OCI-LY3 (cell line): ENCODE measurements at regions not wholly inside any gene's neighbourhood (a gene's known extent, or its start where the extent isn't known, plus 50 kb on each side); places are given as distances from the start of the nearest gene placed in this dataset.

Experiments
- H2AFZ ChIP-seq: fragments of 200-600, 300-600 bp; shearing (Covaris generic); 2 replicates; pipeline ENCODE4 v1.6.0; 2014; ENCODE audit warnings: antibody characterized with exemption, low read depth, low read length
- H3K27ac ChIP-seq: fragments of 200-600, 300-600 bp; sonication (generic); 2 replicates; pipeline ENCODE4 v1.5.1; 2014; ENCODE audit warnings: mild to moderate bottlenecking, low read length, moderate library complexity, mixed read lengths
- H3K27me3 ChIP-seq: fragments of 200-600, 300-600 bp; sonication (generic); 2 replicates; pipeline ENCODE4 v1.6.1; 2014; ENCODE audit warnings: low read depth, low read length, mixed read lengths
- H3K36me3 ChIP-seq: fragments of 200-600, 300-600 bp; sonication (generic); replicated peaks from 2 replicates; pipeline ENCODE3; 2014; ENCODE audit warnings: low read depth, low read length, mixed read lengths
- H3K4me1 ChIP-seq: fragments of 300-600, 200-600 bp; sonication (generic); 2 replicates; pipeline ENCODE4 v1.6.1; 2014; ENCODE audit warnings: low read length, mixed read lengths
- H3K4me2 ChIP-seq: fragments of 200-600, 300-600 bp; sonication (generic); 2 replicates; pipeline ENCODE4 v1.6.1; 2014; ENCODE audit warnings: low read length, mixed read lengths
- H3K4me3 ChIP-seq: fragments of 300-600, 200-600 bp; sonication (generic); 2 replicates; pipeline ENCODE4 v1.5.1; 2014; ENCODE audit warnings: antibody characterized with exemption, mild to moderate bottlenecking, low read length, moderate library complexity
- H3K79me2 ChIP-seq: fragments of 300-600, 200-600 bp; shearing (Covaris generic); 2 replicates; pipeline ENCODE4 v1.6.1; 2014; ENCODE audit warnings: mild to moderate bottlenecking, low read length, mixed read lengths
- H3K9ac ChIP-seq: fragments of 300-600, 200-600 bp; shearing (Covaris generic); 2 replicates; pipeline ENCODE4 v1.6.0; 2014; ENCODE audit warnings: mild to moderate bottlenecking, low read length, moderate library complexity
- H3K9me3 ChIP-seq: fragments of 200-600, 300-600 bp; shearing (Covaris generic); 2 replicates; pipeline ENCODE4 v1.6.1; 2014; ENCODE audit warnings: low read length, mixed read lengths; ENCODE audit not compliant: insufficient read depth
- H4K20me1 ChIP-seq: fragments of 200-600, 300-600 bp; sonication (generic); 2 replicates; pipeline ENCODE4 v1.6.1; 2016; ENCODE audit warnings: low read length, mixed read lengths; ENCODE audit not compliant: insufficient read depth
- CTCF ChIP-seq: fragments of 200-600, 300-600 bp; sonication (generic); IDR thresholded peaks from 2 replicates; pipeline ENCODE4 v1.5.1; 2014; ENCODE audit warnings: antibody characterized with exemption, low read length, low read depth
- EZH2phosphoT487 ChIP-seq: fragments of 200-600 bp; shearing (Covaris generic); IDR thresholded peaks from 2 replicates; pipeline ENCODE4 v1.6.1; 2018; ENCODE audit warnings: antibody characterized with exemption, mixed run types, low read depth

DNA sequence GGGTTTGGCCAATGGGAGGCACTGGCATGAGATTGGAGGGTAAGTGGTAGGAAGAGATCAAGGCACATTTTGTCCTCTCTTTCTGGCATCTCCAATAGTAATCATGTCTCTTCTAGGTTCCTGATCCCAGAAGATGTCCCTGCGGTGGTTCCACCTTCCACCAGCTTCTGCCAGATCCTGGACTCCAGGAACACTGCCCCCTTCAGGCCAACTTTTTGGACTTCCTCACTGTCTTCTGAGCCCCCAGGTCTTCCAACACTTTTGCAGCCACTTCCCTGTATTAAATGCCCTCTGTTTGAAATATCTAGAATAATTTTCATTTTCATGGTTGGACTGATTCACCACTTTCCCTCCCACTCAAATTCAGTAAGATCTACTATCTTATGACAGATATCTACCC is 60.9 kb downstream of the BAMBI start:
- H3K9ac ChIP-seq, result no peak overlapping the region
- TF ChIP-seq CTCF (peak; percentile 12; the same call in 1 of the 2 replicates), EZH2phosphoT487 (no peak)

GRCh38 chr10:28743576-28743975 is 66.3 kb downstream of the BAMBI start:
- no peaks in the 10 kb centered on the region for H4K20me1 ChIP-seq
- H2AFZ ChIP-seq, result no peak overlapping the region
- no peaks in the 10 kb centered on the region for H3K79me2 ChIP-seq
- TF ChIP-seq CTCF (no peak), EZH2phosphoT487 (no peak)
- H3K27me3 ChIP-seq, result no peaks in the 10 kb centered on the region
- no peaks in the 10 kb centered on the region for H3K9me3 ChIP-seq
- no peak overlapping the region for H3K27ac ChIP-seq
- no peak overlapping the region for H3K4me3 ChIP-seq
- no peak overlapping the region for H3K9ac ChIP-seq
- no peaks in the 10 kb centered on the region for H3K36me3 ChIP-seq
- H3K4me2 ChIP-seq, result no peak overlapping the region
- H3K4me1 ChIP-seq, result peaks cover 9% of the 10 kb centered on the region; the same call in 1 of the 2 replicates

More for the DNA sequence above, 60.9 kb downstream of the BAMBI start:
- H3K27ac ChIP-seq, result no peak overlapping the region
- no peak overlapping the region for H2AFZ ChIP-seq
- no peaks in the 10 kb centered on the region for H3K4me1 ChIP-seq
- no peaks in the 10 kb centered on the region for H3K79me2 ChIP-seq
- peaks cover 13% of the 10 kb centered on the region for H3K27me3 ChIP-seq
- no peak overlapping the region for H3K4me2 ChIP-seq
- no peaks in the 10 kb centered on the region for H4K20me1 ChIP-seq
- H3K4me3 ChIP-seq, result no peak overlapping the region
- no peaks in the 10 kb centered on the region for H3K36me3 ChIP-seq
- no peaks in the 10 kb centered on the region for H3K9me3 ChIP-seq

DNA sequence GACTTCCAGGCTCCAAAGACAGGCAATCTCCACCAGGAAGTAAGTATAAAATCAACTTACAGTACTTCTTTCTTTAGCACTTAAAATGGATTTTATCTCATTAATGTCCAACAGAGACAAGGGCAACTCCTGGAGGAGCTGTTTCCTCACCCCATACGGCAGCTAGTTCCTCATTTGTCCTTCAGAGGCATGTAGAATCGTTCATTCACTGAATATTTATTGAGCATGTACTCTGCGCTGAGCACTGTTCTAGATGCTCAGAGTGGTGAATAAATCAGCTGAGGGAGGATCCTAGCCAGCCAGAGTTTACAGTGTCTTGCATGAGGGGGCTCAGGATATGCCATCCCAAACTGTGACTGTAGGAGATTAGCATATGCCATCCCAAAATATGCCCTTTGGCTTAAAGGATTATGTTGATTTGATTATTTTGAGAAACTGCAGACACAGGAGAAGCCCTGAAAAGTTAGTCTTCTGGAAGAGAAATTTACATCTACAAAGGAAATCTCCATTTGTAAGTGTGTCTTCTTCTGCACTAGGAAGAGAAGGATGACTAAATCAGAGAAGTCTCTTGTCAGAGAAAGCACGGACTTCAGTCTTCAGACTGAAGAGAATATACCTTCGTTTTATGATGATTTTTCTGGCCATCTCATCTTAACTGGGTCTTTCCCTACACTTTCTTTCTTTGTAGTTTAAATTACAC is 66.9 kb downstream of the BAMBI start:
- H2AFZ ChIP-seq, result no peak overlapping the region
- H3K4me3 ChIP-seq, result no peak overlapping the region
- no peaks in the 10 kb centered on the region for H3K9me3 ChIP-seq
- H3K9ac ChIP-seq, result no peak overlapping the region
- no peaks in the 10 kb centered on the region for H3K36me3 ChIP-seq
- no peaks in the 10 kb centered on the region for H3K27me3 ChIP-seq
- no peak for TF ChIP-seq CTCF
- TF ChIP-seq EZH2phosphoT487, result no peak
- H4K20me1 ChIP-seq, result no peaks in the 10 kb centered on the region
- H3K4me1 ChIP-seq, result peaks cover 9% of the 10 kb centered on the region; the same call in 1 of the 2 replicates
- no peak overlapping the region for H3K27ac ChIP-seq
- H3K79me2 ChIP-seq, result no peaks in the 10 kb centered on the region
- H3K4me2 ChIP-seq, result peak overlapping the region; percentile 15

GRCh38 chr10:28754930-28755718 is 77.8 kb downstream of the BAMBI start:
- Histone ChIP-seq H3K4me2 (no peak overlapping the region), H3K36me3 (no peaks in the 10 kb centered on the region), H3K27ac (no peak overlapping the region), H3K9me3 (no peaks in the 10 kb centered on the region), H2AFZ (no peak overlapping the region), H3K4me3 (no peak overlapping the region), H3K9ac (no peak overlapping the region), H3K27me3 (no peaks in the 10 kb centered on the region), H4K20me1 (no peaks in the 10 kb centered on the region), H3K4me1 (no peaks in the 10 kb centered on the region), H3K79me2 (no peaks in the 10 kb centered on the region)
- no peak for TF ChIP-seq EZH2phosphoT487
- no peak for TF ChIP-seq CTCF
